ENCODE measurements at regions not wholly inside any gene's neighbourhood (a gene's known extent, or its start where the extent isn't known, plus 50 kb on each side); places are given as distances from the start of the nearest gene placed in this dataset.

DNA sequence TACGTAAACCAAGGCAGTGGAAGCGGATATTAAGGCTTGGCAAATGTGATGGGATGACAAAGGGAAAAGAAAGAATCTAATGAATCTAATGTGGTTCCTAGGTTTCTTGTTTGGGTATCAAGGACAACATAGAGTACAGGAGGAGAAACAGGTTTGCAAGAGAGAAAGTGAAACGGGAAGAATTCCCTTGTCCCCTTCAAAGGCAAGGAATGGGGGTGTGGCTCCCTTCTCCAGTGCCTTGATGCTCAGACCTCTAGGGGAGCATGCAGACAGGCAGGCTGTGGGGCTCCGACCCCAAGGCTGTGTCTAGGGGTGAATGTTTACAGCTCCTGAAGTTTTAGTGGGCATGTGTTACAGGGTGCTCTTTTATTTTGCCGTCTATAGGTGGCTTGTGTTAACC, 317.5 kb upstream of the HSF2 start:
- peak; percentile 82 for ATAC-seq
- H3K4me3 ChIP-seq = no peak overlapping the region
- TF ChIP-seq, protein P1, sequence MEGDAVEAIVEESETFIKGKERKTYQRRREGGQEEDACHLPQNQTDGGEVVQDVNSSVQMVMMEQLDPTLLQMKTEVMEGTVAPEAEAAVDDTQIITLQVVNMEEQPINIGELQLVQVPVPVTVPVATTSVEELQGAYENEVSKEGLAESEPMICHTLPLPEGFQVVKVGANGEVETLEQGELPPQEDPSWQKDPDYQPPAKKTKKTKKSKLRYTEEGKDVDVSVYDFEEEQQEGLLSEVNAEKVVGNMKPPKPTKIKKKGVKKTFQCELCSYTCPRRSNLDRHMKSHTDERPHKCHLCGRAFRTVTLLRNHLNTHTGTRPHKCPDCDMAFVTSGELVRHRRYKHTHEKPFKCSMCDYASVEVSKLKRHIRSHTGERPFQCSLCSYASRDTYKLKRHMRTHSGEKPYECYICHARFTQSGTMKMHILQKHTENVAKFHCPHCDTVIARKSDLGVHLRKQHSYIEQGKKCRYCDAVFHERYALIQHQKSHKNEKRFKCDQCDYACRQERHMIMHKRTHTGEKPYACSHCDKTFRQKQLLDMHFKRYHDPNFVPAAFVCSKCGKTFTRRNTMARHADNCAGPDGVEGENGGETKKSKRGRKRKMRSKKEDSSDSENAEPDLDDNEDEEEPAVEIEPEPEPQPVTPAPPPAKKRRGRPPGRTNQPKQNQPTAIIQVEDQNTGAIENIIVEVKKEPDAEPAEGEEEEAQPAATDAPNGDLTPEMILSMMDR (IDR thresholded peaks at IDR 0.05) = no peak
- H3K4me1 ChIP-seq = no peaks in the 10 kb centered on the region
- peak in 1 of 4 donors; percentile 11 for DNase-seq
- no peaks in the 10 kb centered on the region for H3K27me3 ChIP-seq
- H3K36me3 ChIP-seq = no peaks in the 10 kb centered on the region
- H3K9me3 ChIP-seq = no peaks in the 10 kb centered on the region
- no peak overlapping the region for H3K27ac ChIP-seq
- intact Hi-C loops (cut with DNase I) = no loop called here

DNA sequence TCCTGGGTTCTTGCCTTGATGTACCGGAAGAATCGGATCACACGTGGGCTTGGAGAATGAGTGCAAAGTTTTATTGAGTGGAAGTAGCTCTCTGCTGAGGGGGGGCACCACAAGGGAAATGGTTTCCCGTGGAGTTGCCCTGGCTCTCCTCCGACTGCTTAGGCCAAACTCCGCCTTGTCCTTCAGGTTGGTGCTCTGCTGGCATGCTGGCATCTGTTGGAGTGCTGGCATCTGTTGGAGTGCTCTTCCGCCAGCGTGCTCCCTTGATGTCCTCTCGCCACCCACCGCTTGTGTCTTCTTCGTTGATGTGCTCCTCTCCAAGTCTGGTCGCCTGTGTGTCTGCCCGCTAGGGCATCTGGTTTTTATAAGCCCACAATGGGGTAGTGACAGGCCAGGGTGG, 317.1 kb upstream of the HSF2 start:
- H3K27me3 ChIP-seq = no peaks in the 10 kb centered on the region
- TF ChIP-seq, protein P1 (IDR thresholded peaks at IDR 0.05) = no peak
- no peaks in the 10 kb centered on the region for H3K36me3 ChIP-seq
- DNase-seq = no peak
- H3K4me3 ChIP-seq = no peak overlapping the region
- no peak overlapping the region for H3K27ac ChIP-seq
- intact Hi-C loops (cut with DNase I) = no loop called here
- no peaks in the 10 kb centered on the region for H3K4me1 ChIP-seq
- no peak for ATAC-seq
- H3K9me3 ChIP-seq = no peaks in the 10 kb centered on the region

DNA sequence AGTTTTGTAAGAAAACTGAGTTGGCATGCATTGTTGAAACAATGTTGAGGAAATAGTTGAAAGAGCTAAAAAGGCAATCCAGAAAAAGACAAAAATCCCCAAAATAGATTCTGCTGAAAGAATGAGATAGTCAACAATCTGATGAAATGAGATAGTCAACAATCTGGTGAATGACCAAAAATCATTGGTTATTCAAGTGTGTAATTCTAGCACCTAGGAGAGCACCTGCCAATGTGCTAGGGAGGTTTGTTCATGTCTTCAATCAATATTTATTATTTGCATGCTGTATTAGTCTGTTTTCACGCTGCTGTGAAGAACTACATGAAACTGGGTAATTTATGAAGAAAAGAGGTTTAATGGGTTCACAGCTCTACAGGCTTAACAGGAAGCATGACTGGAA, 307.1 kb upstream of the HSF2 start:
- ATAC-seq (no peak), DNase-seq (no peak)
- H3K27ac ChIP-seq = no peak overlapping the region
- no peaks in the 10 kb centered on the region for H3K27me3 ChIP-seq
- no peaks in the 10 kb centered on the region for H3K36me3 ChIP-seq
- no peak overlapping the region for H3K4me3 ChIP-seq
- TF ChIP-seq, protein P1 (IDR thresholded peaks at IDR 0.05) = no peak
- no peaks in the 10 kb centered on the region for H3K4me1 ChIP-seq
- intact Hi-C loops (cut with DNase I) = no loop called here
- no peaks in the 10 kb centered on the region for H3K9me3 ChIP-seq

DNA sequence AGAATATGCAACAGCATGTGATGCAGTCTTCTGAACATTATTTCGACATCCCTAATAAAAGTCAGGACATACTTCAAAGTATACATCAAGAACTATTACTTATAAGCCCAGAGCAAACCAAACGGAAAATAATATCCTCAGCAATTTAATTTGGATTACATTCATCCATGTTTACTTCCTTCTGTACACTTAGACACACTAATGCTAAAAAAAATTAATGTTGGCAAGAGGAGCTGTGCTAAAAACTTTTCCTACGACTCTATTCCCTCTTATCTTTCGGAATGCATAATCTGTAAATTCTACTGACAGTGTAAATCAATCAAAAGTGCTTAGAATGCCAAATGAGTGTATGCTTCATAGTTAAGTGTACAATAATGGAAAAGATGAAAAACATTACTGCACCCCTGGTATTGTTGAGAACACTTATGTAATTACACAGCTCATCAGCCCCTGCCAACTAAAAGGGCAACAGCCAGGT, 301.2 kb upstream of the HSF2 start:
- intact Hi-C loops (cut with DNase I) = no loop called here
- peak in 2 of 4 donors; percentile 70 to 79 for DNase-seq
- no peaks in the 10 kb centered on the region for H3K4me1 ChIP-seq
- no peaks in the 10 kb centered on the region for H3K9me3 ChIP-seq
- no peaks in the 10 kb centered on the region for H3K36me3 ChIP-seq
- no peak overlapping the region for H3K27ac ChIP-seq
- TF ChIP-seq, protein P1 (IDR thresholded peaks at IDR 0.05) = no peak
- no peak for ATAC-seq
- no peaks in the 10 kb centered on the region for H3K27me3 ChIP-seq
- no peak overlapping the region for H3K4me3 ChIP-seq

DNA sequence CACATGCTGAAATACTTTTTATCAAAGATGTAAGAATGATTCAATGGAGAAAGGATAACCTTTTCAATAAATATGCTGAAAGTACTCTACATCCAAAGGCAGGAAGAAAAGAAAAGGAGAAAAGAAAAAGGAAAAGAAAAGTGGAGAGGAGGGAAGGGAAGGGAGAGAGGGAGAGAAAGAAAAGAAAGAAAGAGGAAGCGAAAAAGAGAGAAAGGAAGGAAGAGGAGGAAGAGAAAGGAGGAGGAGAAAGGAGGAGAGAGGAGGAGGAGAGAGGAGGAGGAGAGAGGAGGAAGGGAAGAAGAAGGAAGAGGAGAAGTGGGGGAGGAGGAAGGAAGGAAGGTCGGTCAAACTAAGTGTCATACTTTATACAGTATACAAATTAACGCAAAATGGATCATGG, 297.4 kb upstream of the HSF2 start:
- no peak for DNase-seq
- no peak overlapping the region for H3K27ac ChIP-seq
- no peaks in the 10 kb centered on the region for H3K36me3 ChIP-seq
- TF ChIP-seq, protein P1 (IDR thresholded peaks at IDR 0.05) = no peak
- H3K4me1 ChIP-seq = no peaks in the 10 kb centered on the region
- H3K9me3 ChIP-seq = no peaks in the 10 kb centered on the region
- H3K27me3 ChIP-seq = no peaks in the 10 kb centered on the region
- intact Hi-C loops (cut with DNase I) = no loop called here
- ATAC-seq = no peak
- H3K4me3 ChIP-seq = no peak overlapping the region

Measured in left lung (tissue), 4 donors.